Activated naive CD4-positive, alpha-beta T cell (primary cell): ENCODE measurements at regions not wholly inside any gene's neighbourhood (a gene's known extent, or its start where the extent isn't known, plus 50 kb on each side); places are given as distances from the start of the nearest gene placed in this dataset.
"Not testable (repeated sequence)": the region's sequence is repeated elsewhere in the genome, so short reads cannot be mapped to it uniquely, and the experiment has no call there.

Experiments
- DNase-seq, 4 experiments: peaks; one replicate each; lab custom pipeline; 2025; lab: John Stamatoyannopoulos, UW

GRCh38 chr1:120617493-120617892 lies 106.3 kb upstream of the NBPF26 start:
- not testable (repeated sequence) for DNase-seq

GRCh38 chr1:120619867-120620692 lies 103.7 kb upstream of the NBPF26 start:
- not testable (repeated sequence) for DNase-seq

GRCh38 chr1:120620693-120620969 lies 103.1 kb upstream of the NBPF26 start:
- DNase-seq: not testable (repeated sequence)

- DNase-seq: not testable (repeated sequence)
Measured at GRCh38 chr1:120621278-120621677, 102.5 kb upstream of the NBPF26 start.

- DNase-seq: not testable (repeated sequence)
Measured at GRCh38 chr1:120623539-120623938, 100.2 kb upstream of the NBPF26 start.

GRCh38 chr1:120624565-120625064 lies 99.1 kb upstream of the NBPF26 start:
- not testable (repeated sequence) for DNase-seq

- not testable (repeated sequence) for DNase-seq
Measured at GRCh38 chr1:120629832-120630455, 93.8 kb upstream of the NBPF26 start.

GRCh38 chr1:120634816-120635806 lies 88.6 kb upstream of the NBPF26 start:
- DNase-seq: not testable (repeated sequence)

GRCh38 chr1:120640261-120641013 lies 83.3 kb upstream of the NBPF26 start:
- not testable (repeated sequence) for DNase-seq

- not testable (repeated sequence) for DNase-seq
Measured at GRCh38 chr1:120641014-120641302, 82.8 kb upstream of the NBPF26 start.

- not testable (repeated sequence) for DNase-seq
Measured at GRCh38 chr1:120647182-120647581, 76.6 kb upstream of the NBPF26 start.

- not testable (repeated sequence) for DNase-seq
Measured at GRCh38 chr1:120648915-120649623, 74.7 kb upstream of the NBPF26 start.

- DNase-seq: not testable (repeated sequence)
Measured at GRCh38 chr1:120649730-120650129, 74.0 kb upstream of the NBPF26 start.

- DNase-seq: not testable (repeated sequence)
Measured at GRCh38 chr1:120654114-120654513, 69.6 kb upstream of the NBPF26 start.

- DNase-seq: not testable (repeated sequence)
Measured at GRCh38 chr1:120655394-120655793, 68.4 kb upstream of the NBPF26 start.

GRCh38 chr1:120656116-120656515 lies 67.6 kb upstream of the NBPF26 start:
- not testable (repeated sequence) for DNase-seq

GRCh38 chr1:120657804-120658203 lies 65.9 kb upstream of the NBPF26 start:
- not testable (repeated sequence) for DNase-seq

GRCh38 chr1:120658622-120659021 lies 65.1 kb upstream of the NBPF26 start:
- DNase-seq: not testable (repeated sequence)

- not testable (repeated sequence) for DNase-seq
Measured at GRCh38 chr1:120659133-120659532, 64.6 kb upstream of the NBPF26 start.

GRCh38 chr1:120664376-120665249 lies 59.1 kb upstream of the NBPF26 start:
- not testable (repeated sequence) for DNase-seq
